ENCODE measurements at regions not wholly inside any gene's neighbourhood (a gene's known extent, or its start where the extent isn't known, plus 50 kb on each side); places are given as distances from the start of the nearest gene placed in this dataset.

- no peak for DNase-seq (ENCODE audit: low spot score)
Observed at GRCh38 chr7:68470836-68471435, 1127.3 kb upstream of the AUTS2 start.

DNA sequence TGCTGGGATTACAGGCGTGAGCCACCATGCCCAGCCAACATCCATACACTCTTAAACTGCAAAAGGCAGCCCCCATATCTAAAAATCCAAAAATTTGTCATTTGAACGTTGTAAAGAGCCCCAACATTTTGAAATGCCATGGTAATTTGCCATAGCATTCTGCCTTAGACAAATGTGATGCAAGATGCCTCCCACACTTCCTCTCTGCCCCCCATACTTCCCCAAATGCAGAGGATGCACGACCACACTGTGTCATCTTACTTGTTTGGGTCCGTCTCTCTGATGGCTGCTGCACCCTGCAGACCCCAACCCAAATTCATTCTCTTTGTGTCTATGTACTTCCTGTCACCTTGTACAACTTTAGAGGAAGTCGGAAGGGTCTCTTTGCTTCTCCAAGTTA is 1125.6 kb upstream of the AUTS2 start:
- DNase-seq (ENCODE audit: low spot score), result no peak

- no peak for DNase-seq (ENCODE audit: low spot score)
Observed at GRCh38 chr7:68474661-68475216, 1123.5 kb upstream of the AUTS2 start.

DNA sequence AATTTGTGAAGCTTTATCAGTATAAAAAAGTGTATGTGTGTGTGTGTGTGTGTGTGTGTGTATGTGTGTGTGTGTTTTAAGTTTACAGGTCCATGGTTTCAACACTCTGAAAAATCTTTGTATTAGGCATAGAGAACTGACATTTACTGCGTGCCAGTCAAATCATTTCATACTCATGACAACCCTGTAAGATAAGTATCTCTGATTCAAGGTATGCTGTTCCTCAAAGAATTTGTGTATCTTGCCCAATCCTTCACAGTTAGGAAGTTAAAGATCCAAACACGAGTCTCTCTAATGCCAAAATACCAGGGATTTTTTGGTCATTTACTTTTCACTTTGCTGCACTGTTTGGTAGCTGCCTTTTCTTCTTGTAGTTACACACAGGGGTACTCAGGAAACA is 1121.3 kb upstream of the AUTS2 start:
- no peak for DNase-seq (ENCODE audit: low spot score)

- DNase-seq (ENCODE audit: low spot score), result no peak
Observed at GRCh38 chr7:68478326-68478725, 1119.9 kb upstream of the AUTS2 start.

- DNase-seq (ENCODE audit: low spot score), result no peak
Observed at GRCh38 chr7:68482800-68483199, 1115.5 kb upstream of the AUTS2 start.

DNA sequence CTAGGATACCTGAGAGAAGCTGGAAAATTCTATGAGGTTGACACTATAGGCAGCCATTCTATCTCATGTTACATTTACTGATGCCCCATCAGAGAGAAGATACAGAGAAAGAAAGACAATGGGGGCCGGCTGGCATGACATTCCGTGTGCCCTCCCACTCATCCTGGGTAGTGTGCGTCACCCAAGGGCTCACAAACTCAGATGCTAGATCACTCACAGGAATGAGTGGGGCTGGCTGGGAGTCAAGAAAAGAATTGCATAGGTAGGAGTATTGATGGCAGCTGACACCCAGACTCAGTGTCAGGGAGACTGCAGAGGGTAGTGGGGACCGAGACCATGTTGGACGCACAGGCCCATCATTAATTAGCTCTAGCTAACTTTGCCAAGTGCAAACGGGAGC is 1113.5 kb upstream of the AUTS2 start:
- DNase-seq (ENCODE audit: low spot score), result no peak

DNA sequence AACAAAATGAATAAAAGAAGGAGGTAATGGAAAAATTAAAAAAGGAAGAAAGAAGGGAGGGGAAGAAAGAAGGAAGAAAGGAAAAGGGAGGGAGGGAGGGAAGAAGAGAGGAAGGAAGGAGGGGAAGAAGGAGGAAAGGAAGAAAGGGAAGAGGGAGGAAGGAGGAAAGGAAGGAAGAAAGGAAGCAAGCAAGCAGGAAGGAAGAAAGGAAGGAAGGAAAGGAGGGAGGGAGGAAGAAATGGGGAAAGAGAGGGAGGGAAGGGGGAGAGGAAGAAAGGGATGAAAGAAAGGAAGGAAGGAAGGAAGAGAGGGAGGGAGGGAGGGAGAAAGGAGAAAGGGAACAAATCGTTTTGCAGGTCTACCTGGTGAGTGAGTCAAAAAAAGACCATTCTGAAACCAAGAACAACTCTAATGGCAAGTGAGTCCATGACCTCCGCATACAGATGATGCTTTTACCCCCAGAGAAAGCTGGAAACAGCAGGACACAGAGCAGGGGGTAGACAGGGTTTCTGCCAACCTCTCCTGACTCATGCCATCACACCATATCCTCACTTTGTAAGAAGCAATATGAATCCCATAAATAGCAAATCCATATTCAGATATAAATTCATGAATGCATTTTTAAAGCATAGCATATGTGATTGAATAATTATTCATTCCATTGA is 1112.9 kb upstream of the AUTS2 start:
- no peak for DNase-seq (ENCODE audit: low spot score)

GRCh38 chr7:68488341-68489060 is 1109.8 kb upstream of the AUTS2 start:
- no peak for DNase-seq (ENCODE audit: low spot score)

- DNase-seq (ENCODE audit: low spot score), result no peak
Observed at GRCh38 chr7:68491523-68492358, 1106.5 kb upstream of the AUTS2 start.

GRCh38 chr7:68492359-68492690 is 1106.0 kb upstream of the AUTS2 start:
- no peak for DNase-seq (ENCODE audit: low spot score)

DNA sequence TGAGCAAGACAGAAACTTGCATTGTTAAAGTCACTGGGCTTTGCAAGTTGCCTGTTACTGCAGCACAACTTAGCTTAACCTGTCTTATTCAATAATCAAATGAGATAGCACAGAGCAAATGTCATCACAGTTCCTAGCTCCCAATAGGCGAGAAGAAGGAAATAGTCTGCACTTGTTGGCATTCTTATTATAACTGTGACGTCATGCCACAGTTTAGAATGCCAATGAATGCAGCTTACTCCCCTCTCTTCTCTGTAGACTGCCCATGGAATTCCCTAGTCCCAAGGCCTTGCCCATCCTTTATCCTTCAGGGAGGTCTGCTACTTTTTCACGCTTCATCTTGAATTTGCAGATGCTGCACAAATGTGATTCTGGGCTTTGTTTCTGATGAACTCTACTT is 1094.9 kb upstream of the AUTS2 start:
- no peak for DNase-seq (ENCODE audit: low spot score)

GRCh38 chr7:68504716-68505115 is 1093.6 kb upstream of the AUTS2 start:
- no peak for DNase-seq (ENCODE audit: low spot score)

DNA sequence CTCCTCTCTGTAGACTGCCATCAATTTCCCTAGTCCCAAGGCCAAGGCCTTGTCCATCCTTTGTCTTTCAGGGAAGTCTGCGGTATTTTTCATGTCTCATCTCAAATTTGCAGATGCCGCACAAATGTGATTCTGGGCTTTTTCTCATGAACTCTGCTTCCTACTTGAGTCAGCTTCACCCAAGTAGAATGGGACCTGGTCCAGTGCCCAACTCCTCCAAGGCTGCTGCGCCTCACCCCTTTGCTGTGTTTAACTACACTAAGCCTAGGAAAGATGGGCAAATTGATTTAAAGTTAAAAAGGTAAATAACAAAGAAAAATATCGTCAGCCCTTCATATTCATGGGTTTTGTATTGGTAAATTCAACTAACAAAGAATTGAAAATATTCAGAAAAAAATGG is 1092.6 kb upstream of the AUTS2 start:
- no peak for DNase-seq (ENCODE audit: low spot score)

DNA sequence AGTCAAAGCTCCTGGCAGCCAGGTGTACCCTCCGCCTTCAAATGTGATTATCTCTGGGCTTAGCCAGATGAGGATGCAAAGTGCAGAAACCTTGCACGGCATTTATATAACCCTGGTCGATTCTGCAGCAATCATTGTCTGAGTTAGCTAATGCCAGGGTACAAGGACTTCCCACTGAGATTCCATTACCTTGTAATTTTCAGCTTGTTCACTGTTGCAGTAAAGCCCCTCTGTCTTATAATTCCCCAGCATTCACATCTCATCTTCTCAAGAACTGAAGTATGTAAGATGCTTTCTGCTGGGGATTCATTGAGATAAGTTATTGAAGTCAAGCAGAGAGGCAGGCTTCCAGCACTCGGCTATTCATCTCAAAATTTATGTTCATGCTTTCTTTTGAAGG is 1090.6 kb upstream of the AUTS2 start:
- no peak for DNase-seq (ENCODE audit: low spot score)

- no peak for DNase-seq (ENCODE audit: low spot score)
Observed at GRCh38 chr7:68509054-68509453, 1089.2 kb upstream of the AUTS2 start.

GRCh38 chr7:68509603-68510002 is 1088.7 kb upstream of the AUTS2 start:
- no peak for DNase-seq (ENCODE audit: low spot score)

DNA sequence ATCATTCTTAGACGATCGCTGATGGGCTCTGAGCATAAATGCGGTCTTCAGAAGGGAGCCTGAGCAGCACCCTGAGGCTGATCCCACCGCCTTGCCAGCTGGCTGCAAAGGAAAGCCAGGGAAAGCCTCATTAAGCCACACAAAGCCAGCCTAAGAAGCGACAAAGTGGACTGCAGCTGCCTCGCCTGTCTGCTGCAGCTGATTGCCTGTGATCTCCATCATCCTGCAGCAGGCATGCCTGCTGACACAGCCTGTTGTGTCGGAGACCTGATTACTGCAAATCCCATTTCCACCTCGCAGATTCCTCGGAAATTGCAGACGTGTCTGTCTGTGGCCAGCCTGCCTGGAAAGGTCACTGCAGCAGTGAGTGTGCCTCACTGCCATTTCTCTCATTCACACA is 1087.0 kb upstream of the AUTS2 start:
- no peak for DNase-seq (ENCODE audit: low spot score)

DNA sequence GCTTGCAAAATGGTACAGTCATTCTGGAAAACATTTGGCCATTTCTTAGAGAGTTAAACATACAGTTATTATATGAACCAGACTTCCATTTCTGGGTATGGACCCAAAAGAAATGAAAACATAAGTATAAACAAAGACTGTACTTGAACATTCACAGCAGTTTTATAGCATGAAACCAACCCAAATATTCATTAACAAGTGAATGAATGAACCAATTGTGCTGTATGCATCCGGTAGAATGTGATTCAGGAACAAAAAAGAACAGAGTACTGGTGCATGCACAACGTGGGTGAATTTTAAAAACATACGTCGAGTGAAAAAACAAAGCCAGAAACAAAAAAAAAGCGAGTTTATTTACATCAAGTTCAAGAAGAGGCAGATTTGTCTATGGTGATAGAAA is 1085.8 kb upstream of the AUTS2 start:
- no peak for DNase-seq (ENCODE audit: low spot score)

- DNase-seq (ENCODE audit: low spot score), result no peak
Observed at GRCh38 chr7:68518060-68518459, 1080.2 kb upstream of the AUTS2 start.

GRCh38 chr7:68524126-68524525 is 1074.1 kb upstream of the AUTS2 start:
- no peak for DNase-seq (ENCODE audit: low spot score)

GRCh38 chr7:68529221-68529620 is 1069.1 kb upstream of the AUTS2 start:
- DNase-seq (ENCODE audit: low spot score), result no peak
